ENCODE measurements at regions not wholly inside any gene's neighbourhood (a gene's known extent, or its start where the extent isn't known, plus 50 kb on each side); places are given as distances from the start of the nearest gene placed in this dataset.

- ChIA-PET CTCF (no interaction called here), POLR2A (no interaction called here)
- BruUV-seq (replicated peaks): no TSS peak
Observed at GRCh38 chr5:106874531-106874930, 796.2 kb downstream of the EFNA5 start.

GRCh38 chr5:106873568-106873967 is 797.2 kb downstream of the EFNA5 start:
- BruUV-seq (replicated peaks): no TSS peak
- H3K4me3 ChIP-seq (replicated peaks in 1 of 3; ENCODE audit: insufficient read depth in 1 of 3, low read depth in 1 of 3, low read length in 3 of 3): no peak overlapping the region
- FAIRE-seq (no peak), DNase-seq (ENCODE audit: low read depth, low spot score) (peak; percentile 29)
- H3K27me3 ChIP-seq (ENCODE audit: control insufficient read depth in 2 of 2, insufficient read depth in 2 of 2, low read length in 2 of 2): no peaks in the 10 kb centered on the region
- peak overlapping the region; percentile 24 for H2AFZ ChIP-seq (ENCODE audit: low read depth, low read length)
- no peaks in the 10 kb centered on the region for H3K79me2 ChIP-seq (ENCODE audit: control insufficient read depth, insufficient read depth, low read length)
- POLR2A ChIA-PET: no interaction called here
- H3K9me1 ChIP-seq (replicated peaks; ENCODE audit: control insufficient read depth, extremely low read depth, insufficient read depth, low read length): no peaks in the 10 kb centered on the region
- no peaks in the 10 kb centered on the region for H3K9me3 ChIP-seq (replicated peaks; ENCODE audit: control insufficient read depth, insufficient read depth, low read length)
- H3K36me3 ChIP-seq (ENCODE audit: control insufficient read depth in 2 of 2, extremely low read depth in 1 of 2, insufficient read depth in 2 of 2, low read length in 2 of 2): no peaks in the 10 kb centered on the region
- intact Hi-C loops (cut with micrococcal nuclease) (loop anchor here (10.0 kb wide), 1 partner anchor 759 kb away; no protein-coding TSS in a partner anchor), dilution Hi-C loops (cut with MboI; ENCODE audit: extremely low pct_ligation_motif_present, low sequenced_read_pairs) (no loop called here)
- CTCF ChIA-PET: interaction anchor here (0.5 to 1.1 kb wide), 3 partner anchors 604 to 1521 kb away, joined by 3 to 4 read pairs (median 3); no protein-coding TSS in a partner anchor
- no peak overlapping the region for H3K27ac ChIP-seq (ENCODE audit: insufficient read depth, low read depth, low read length)
- H3K4me2 ChIP-seq (ENCODE audit: insufficient read depth, low read length): no peak overlapping the region
- H4K20me1 ChIP-seq (replicated peaks; ENCODE audit: control insufficient read depth, extremely low read depth, insufficient read depth, low read length): no peaks in the 10 kb centered on the region
- no peak for TF ChIP-seq FOS (IDR thresholded peaks at IDR 0.05; ENCODE audit: borderline replicate concordance, insufficient read depth, low read length)
- TF ChIP-seq POLR2A (IDR thresholded peaks at IDR 0.05; ENCODE audit: low read depth, low read length): no peak
- TF ChIP-seq MYC (IDR thresholded peaks at IDR 0.05; ENCODE audit: low read depth, low read length): no peak
- no peak for TF ChIP-seq CTCF (IDR thresholded peaks at IDR 0.05; ENCODE audit: extremely low read depth in 1 of 2, insufficient read depth in 1 of 2, low read depth in 1 of 2, low read length in 2 of 2)
- no peaks in the 10 kb centered on the region for H3K4me1 ChIP-seq (ENCODE audit: control insufficient read depth, extremely low read depth, insufficient read depth, low read length)
- H3K9ac ChIP-seq (replicated peaks; ENCODE audit: extremely low read depth, insufficient read depth, low read length): no peak overlapping the region

More at GRCh38 chr5:106874531-106874930, 796.2 kb downstream of the EFNA5 start:
- DNase-seq (ENCODE audit: low read depth, low spot score): no peak
- H3K79me2 ChIP-seq (ENCODE audit: control insufficient read depth, insufficient read depth, low read length): no peaks in the 10 kb centered on the region
- no peaks in the 10 kb centered on the region for H3K4me1 ChIP-seq (ENCODE audit: control insufficient read depth, extremely low read depth, insufficient read depth, low read length)
- no peak overlapping the region for H3K4me2 ChIP-seq (ENCODE audit: insufficient read depth, low read length)
- no peak overlapping the region for H3K27ac ChIP-seq (ENCODE audit: insufficient read depth, low read depth, low read length)
- dilution Hi-C loops (cut with MboI; ENCODE audit: extremely low pct_ligation_motif_present, low sequenced_read_pairs) (no loop called here), intact Hi-C loops (cut with micrococcal nuclease) (loop anchor here (10.0 kb wide), 1 partner anchor 760 kb away; no protein-coding TSS in a partner anchor)
- no peak for TF ChIP-seq POLR2AphosphoS5 (IDR thresholded peaks at IDR 0.05; ENCODE audit: insufficient read depth, low read depth, low read length)
- H3K9me1 ChIP-seq (replicated peaks; ENCODE audit: control insufficient read depth, extremely low read depth, insufficient read depth, low read length): no peaks in the 10 kb centered on the region
- H2AFZ ChIP-seq (ENCODE audit: low read depth, low read length): no peak overlapping the region
- no peaks in the 10 kb centered on the region for H3K9me3 ChIP-seq (replicated peaks; ENCODE audit: control insufficient read depth, insufficient read depth, low read length)
- H4K20me1 ChIP-seq (replicated peaks; ENCODE audit: control insufficient read depth, extremely low read depth, insufficient read depth, low read length): no peaks in the 10 kb centered on the region
- no peak overlapping the region for H3K9ac ChIP-seq (replicated peaks; ENCODE audit: extremely low read depth, insufficient read depth, low read length)
- H3K4me3 ChIP-seq (replicated peaks in 1 of 3; ENCODE audit: insufficient read depth in 1 of 3, low read depth in 1 of 3, low read length in 3 of 3): no peak overlapping the region
- no peaks in the 10 kb centered on the region for H3K27me3 ChIP-seq (ENCODE audit: control insufficient read depth in 2 of 2, insufficient read depth in 2 of 2, low read length in 2 of 2)
- FAIRE-seq: no peak
- H3K36me3 ChIP-seq (ENCODE audit: control insufficient read depth in 2 of 2, extremely low read depth in 1 of 2, insufficient read depth in 2 of 2, low read length in 2 of 2): no peaks in the 10 kb centered on the region

Data from endothelial cell of umbilical vein (primary cell).